Endothelial cell (in vitro differentiated cells): ENCODE measurements at regions not wholly inside any gene's neighbourhood (a gene's known extent, or its start where the extent isn't known, plus 50 kb on each side); places are given as distances from the start of the nearest gene placed in this dataset.
A peak's percentile ranks its signal among the peaks of the same experiment; 100 is the strongest.
"Not testable (repeated sequence)": the region's sequence is repeated elsewhere in the genome, so short reads cannot be mapped to it uniquely, and the experiment has no call there.

Experiments used
- DNase-seq: peaks from one replicate; pipeline ENCODE4 v3.0.0; 2021; ENCODE audit warnings: low spot score
- H3K27ac Mint-ChIP-seq: one replicate; pipeline ENCODE4 v1.8.0; 2021; ENCODE audit warnings: mixed read lengths, inconsistent platforms; ENCODE audit not compliant: unreplicated experiment
- H3K27me3 Mint-ChIP-seq: one replicate; pipeline ENCODE4 v1.8.0; 2021; ENCODE audit warnings: mild to moderate bottlenecking, moderate library complexity, mixed read lengths, inconsistent platforms; ENCODE audit not compliant: unreplicated experiment
- H3K36me3 Mint-ChIP-seq: one replicate; pipeline ENCODE4 v1.8.0; 2021; ENCODE audit warnings: mild to moderate bottlenecking, low read depth, mixed read lengths, inconsistent platforms; ENCODE audit not compliant: unreplicated experiment
- H3K4me1 Mint-ChIP-seq: one replicate; pipeline ENCODE4 v1.8.0; 2021; ENCODE audit warnings: mild to moderate bottlenecking, mixed read lengths, inconsistent platforms; ENCODE audit not compliant: unreplicated experiment
- H3K4me3 Mint-ChIP-seq: one replicate; pipeline ENCODE4 v1.8.0; 2021; ENCODE audit warnings: mild to moderate bottlenecking, mixed read lengths, inconsistent platforms; ENCODE audit not compliant: unreplicated experiment
- H3K9me3 Mint-ChIP-seq: one replicate; pipeline ENCODE4 v1.8.0; 2021; ENCODE audit warnings: mixed read lengths, inconsistent platforms; ENCODE audit not compliant: unreplicated experiment
- TF ChIP-seq, protein P1 (sequence below): fragments of 200-600 bp; sonication (generic); IDR thresholded peaks from one replicate; pipeline ENCODE4 v1.5.0; 2021; ENCODE audit warnings: antibody characterized with exemption; ENCODE audit not compliant: unreplicated experiment

GRCh38 chr1:70727886-70728489 is 316.9 kb downstream of the CTH start:
- Mint-ChIP-seq H3K27ac (no peak overlapping the region), H3K9me3 (no peaks in the 10 kb centered on the region), H3K4me1 (no peaks in the 10 kb centered on the region), H3K27me3 (no peaks in the 10 kb centered on the region), H3K4me3 (no peak overlapping the region), H3K36me3 (no peaks in the 10 kb centered on the region)
- DNase-seq = no peak
- TF ChIP-seq, protein P1, sequence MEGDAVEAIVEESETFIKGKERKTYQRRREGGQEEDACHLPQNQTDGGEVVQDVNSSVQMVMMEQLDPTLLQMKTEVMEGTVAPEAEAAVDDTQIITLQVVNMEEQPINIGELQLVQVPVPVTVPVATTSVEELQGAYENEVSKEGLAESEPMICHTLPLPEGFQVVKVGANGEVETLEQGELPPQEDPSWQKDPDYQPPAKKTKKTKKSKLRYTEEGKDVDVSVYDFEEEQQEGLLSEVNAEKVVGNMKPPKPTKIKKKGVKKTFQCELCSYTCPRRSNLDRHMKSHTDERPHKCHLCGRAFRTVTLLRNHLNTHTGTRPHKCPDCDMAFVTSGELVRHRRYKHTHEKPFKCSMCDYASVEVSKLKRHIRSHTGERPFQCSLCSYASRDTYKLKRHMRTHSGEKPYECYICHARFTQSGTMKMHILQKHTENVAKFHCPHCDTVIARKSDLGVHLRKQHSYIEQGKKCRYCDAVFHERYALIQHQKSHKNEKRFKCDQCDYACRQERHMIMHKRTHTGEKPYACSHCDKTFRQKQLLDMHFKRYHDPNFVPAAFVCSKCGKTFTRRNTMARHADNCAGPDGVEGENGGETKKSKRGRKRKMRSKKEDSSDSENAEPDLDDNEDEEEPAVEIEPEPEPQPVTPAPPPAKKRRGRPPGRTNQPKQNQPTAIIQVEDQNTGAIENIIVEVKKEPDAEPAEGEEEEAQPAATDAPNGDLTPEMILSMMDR = no peak

DNA sequence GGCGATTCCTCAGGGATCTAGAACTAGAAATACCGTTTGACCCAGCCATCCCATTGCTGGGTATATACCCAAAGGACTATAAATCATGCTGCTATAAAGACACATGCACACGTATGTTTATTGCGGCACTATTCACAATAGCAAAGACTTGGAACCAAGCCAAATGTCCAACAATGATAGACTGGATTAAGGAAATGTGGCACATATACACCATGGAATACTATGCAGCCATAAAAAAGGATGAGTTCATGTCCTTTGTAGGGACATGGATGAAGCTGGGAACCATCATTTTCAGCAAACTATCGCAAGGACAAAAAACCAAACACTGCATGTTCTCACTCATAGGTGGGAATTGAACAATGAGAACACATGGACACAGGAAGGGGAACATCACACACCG is 311.1 kb downstream of the PTGER3 start:
- not testable (repeated sequence) for H3K4me3 Mint-ChIP-seq, DNase-seq, H3K4me1 Mint-ChIP-seq, H3K27ac Mint-ChIP-seq, H3K9me3 Mint-ChIP-seq, H3K36me3 Mint-ChIP-seq, H3K27me3 Mint-ChIP-seq

DNA sequence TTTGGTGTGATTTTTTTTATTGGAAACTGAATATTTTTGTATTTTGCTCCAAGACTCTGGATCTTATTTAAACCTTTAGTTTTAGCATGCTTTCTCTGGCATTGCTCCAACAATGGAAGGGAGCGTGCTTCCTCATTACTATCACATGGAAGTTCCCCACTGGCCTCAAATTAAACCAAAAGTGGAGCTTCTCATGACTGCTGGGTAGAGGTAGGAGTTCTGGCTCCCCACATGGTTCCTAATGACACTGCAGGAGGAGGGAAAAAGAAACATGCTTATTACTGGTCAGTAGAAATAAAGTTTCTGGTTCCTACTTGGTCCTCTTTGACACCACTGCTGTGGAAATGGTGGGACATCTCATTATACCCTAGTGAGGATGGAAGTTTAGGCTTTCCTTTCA is 310.5 kb downstream of the PTGER3 start:
- no peak for DNase-seq
- no peak overlapping the region for H3K27ac Mint-ChIP-seq
- H3K4me3 Mint-ChIP-seq = no peak overlapping the region
- no peaks in the 10 kb centered on the region for H3K4me1 Mint-ChIP-seq
- no peaks in the 10 kb centered on the region for H3K27me3 Mint-ChIP-seq
- no peaks in the 10 kb centered on the region for H3K36me3 Mint-ChIP-seq
- TF ChIP-seq, protein P1 = no peak
- no peaks in the 10 kb centered on the region for H3K9me3 Mint-ChIP-seq

GRCh38 chr1:70738624-70739023 is 309.0 kb downstream of the PTGER3 start:
- DNase-seq = no peak
- TF ChIP-seq, protein P1 = no peak
- Mint-ChIP-seq H3K27ac (no peak overlapping the region), H3K27me3 (no peaks in the 10 kb centered on the region), H3K4me1 (no peaks in the 10 kb centered on the region), H3K4me3 (no peak overlapping the region), H3K36me3 (no peaks in the 10 kb centered on the region), H3K9me3 (no peaks in the 10 kb centered on the region)

DNA sequence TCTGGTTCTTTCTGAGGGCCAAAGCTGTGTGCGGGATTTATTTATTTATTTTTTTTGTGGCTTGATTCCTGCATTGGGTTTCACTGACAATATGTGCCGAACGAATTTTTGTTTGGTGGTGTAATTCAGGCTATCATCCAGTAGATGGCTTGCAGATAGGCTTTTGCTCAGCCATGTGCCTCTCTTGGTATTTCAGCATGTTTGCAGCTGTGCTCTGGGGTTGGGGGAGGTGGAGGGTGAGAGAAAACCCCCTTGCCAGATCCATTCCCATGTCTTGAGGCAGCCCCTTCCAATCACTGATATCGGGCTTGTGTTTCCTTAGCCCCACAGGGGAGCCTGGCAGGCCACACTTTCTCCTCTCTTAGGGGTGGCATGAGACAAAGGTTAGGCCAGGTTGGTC is 302.4 kb downstream of the PTGER3 start:
- DNase-seq = peak; percentile 12
- Mint-ChIP-seq H3K27me3 (no peaks in the 10 kb centered on the region), H3K36me3 (no peaks in the 10 kb centered on the region), H3K4me3 (no peak overlapping the region), H3K27ac (no peak overlapping the region), H3K9me3 (no peaks in the 10 kb centered on the region), H3K4me1 (no peaks in the 10 kb centered on the region)
- TF ChIP-seq, protein P1 = peak; percentile 45

GRCh38 chr1:70746062-70746461 is 301.6 kb downstream of the PTGER3 start:
- H3K36me3 Mint-ChIP-seq, H3K27ac Mint-ChIP-seq, H3K27me3 Mint-ChIP-seq, H3K4me3 Mint-ChIP-seq, DNase-seq, H3K4me1 Mint-ChIP-seq, H3K9me3 Mint-ChIP-seq: not testable (repeated sequence)

DNA sequence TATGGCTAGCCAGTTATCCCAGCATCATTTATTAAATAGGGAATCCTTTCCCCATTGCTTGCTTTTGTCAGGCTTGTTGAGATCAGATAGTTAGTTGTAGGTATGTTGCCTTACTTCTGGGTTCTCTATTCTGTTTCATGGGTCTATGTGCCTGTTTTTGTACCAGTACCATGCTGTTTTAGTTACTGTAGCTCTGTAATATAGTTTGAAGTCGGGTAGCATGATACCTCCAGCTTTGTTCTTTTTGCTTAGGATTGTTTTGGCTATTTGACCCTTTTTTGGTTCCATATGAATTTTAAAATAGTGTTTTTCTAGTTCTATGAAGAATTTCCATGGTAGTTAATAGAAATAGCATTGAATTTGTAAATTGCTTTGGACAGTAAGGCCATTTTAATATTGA is 300.5 kb downstream of the PTGER3 start:
- not testable (repeated sequence) for H3K36me3 Mint-ChIP-seq, H3K9me3 Mint-ChIP-seq, H3K4me1 Mint-ChIP-seq, DNase-seq, H3K4me3 Mint-ChIP-seq, H3K27me3 Mint-ChIP-seq, H3K27ac Mint-ChIP-seq

- H3K27ac Mint-ChIP-seq = peak overlapping the region; percentile 1
- H3K4me1 Mint-ChIP-seq, H3K27me3 Mint-ChIP-seq, H3K4me3 Mint-ChIP-seq, DNase-seq, H3K9me3 Mint-ChIP-seq, H3K36me3 Mint-ChIP-seq: not testable (repeated sequence)
These were observed 295.8 kb downstream of the PTGER3 start for GRCh38 chr1:70751676-70752287.
